Sigmoid colon (tissue), 4 donors: ENCODE measurements at regions not wholly inside any gene's neighbourhood (a gene's known extent, or its start where the extent isn't known, plus 50 kb on each side); places are given as distances from the start of the nearest gene placed in this dataset.

Source experiments
- CTCF ChIP-seq, 4 experiments: fragments of 450-650 bp in 3 of 4; fragments of 200-600 bp in 1 of 4; IDR thresholded peaks; one replicate each; pipeline ENCODE4 v1.5.1; 2016 to 2019; ENCODE audit warnings: antibody characterized with exemption in 4 of 4, mild to moderate bottlenecking in 3 of 4, moderate library complexity in 2 of 4
- EP300 ChIP-seq, 4 donors: sonication (generic); formaldehyde crosslinking; IDR thresholded peaks; one replicate each; pipeline ENCODE4 v1.6.1; 2017; ENCODE audit warnings: antibody characterized with exemption in 4 of 4
- POLR2A ChIP-seq, 2 donors: fragments of 450-650 bp; IDR thresholded peaks; one replicate each; pipeline ENCODE4 v1.6.1; 2016; ENCODE audit warnings: antibody characterized with exemption in 2 of 2, mild to moderate bottlenecking in 2 of 2, moderate library complexity in 2 of 2

GRCh38 chr19:32038021-32038920, 307.1 kb upstream of the ZNF507 start:
- no peak for TF ChIP-seq POLR2A (IDR thresholded peaks at IDR 0.05)
- TF ChIP-seq CTCF (IDR thresholded peaks at IDR 0.05): no peak
- TF ChIP-seq EP300 (IDR thresholded peaks at IDR 0.05): peak in 2 of 4 donors; percentile 6 to 19
